Thyroid gland (tissue), 4 donors: ENCODE measurements at regions not wholly inside any gene's neighbourhood (a gene's known extent, or its start where the extent isn't known, plus 50 kb on each side); places are given as distances from the start of the nearest gene placed in this dataset.

Experiments
- DNase-seq, 2 donors: peaks; one replicate each; pipeline ENCODE4 v3.0.0-alpha.2; 2019
- H3K27ac ChIP-seq, 3 donors: fragments of 200-600 bp; sonication (generic); 1 replicate in 2 of 3; 2 replicates in 1 of 3; pipeline ENCODE4 v1.5.1; 2016 to 2019; ENCODE audit warnings: mild to moderate bottlenecking in 1 of 3, moderate library complexity in 1 of 3
- H3K27me3 ChIP-seq: fragments of 200-600 bp; sonication (generic); one replicate; pipeline ENCODE4 v1.5.1; 2019
- H3K36me3 ChIP-seq, 2 donors: fragments of 200-600 bp; sonication (generic); one replicate each; pipeline ENCODE4 v1.5.1; 2016 to 2019
- H3K4me1 ChIP-seq, 2 donors: fragments of 200-600 bp; sonication (generic); one replicate each; pipeline ENCODE4 v1.5.1; 2017 to 2019
- H3K4me3 ChIP-seq, 3 donors: fragments of 200-600 bp; sonication (generic); replicated peaks in 1 of 3; 1 replicate in 2 of 3; 2 replicates in 1 of 3; pipeline ENCODE4 v1.5.1; 2016; ENCODE audit warnings: mild to moderate bottlenecking in 1 of 3
- H3K9me3 ChIP-seq: fragments of 200-600 bp; sonication (generic); one replicate; pipeline ENCODE4 v1.5.1; 2017
- POLR2A ChIP-seq, 2 donors: fragments of 450-650 bp; IDR thresholded peaks; one replicate each; pipeline ENCODE4 v1.6.1; 2017; ENCODE audit warnings: antibody characterized with exemption in 2 of 2, mild to moderate bottlenecking in 2 of 2, moderate library complexity in 1 of 2
- WGBS, 2 donors: methylation state at CpG; one replicate each; pipeline ENCODE4 v1.1.5; 2017; 5-methylcytosine and 5-hydroxymethylcytosine counted together
- intact Hi-C: fragments of 100-400 bp; cut with DNase I; formaldehyde crosslinking; loops from one replicate; pipeline ENCODE4 v1.15.1; 2023
- TF ChIP-seq, protein P1 (sequence below), 6 experiments: fragments of 200-600 bp in 3 of 6; fragments of 450-650 bp in 3 of 6; sonication (generic) in 3 of 6; IDR thresholded peaks; one replicate each; pipeline ENCODE4 v1.5.1; 2016 to 2019; ENCODE audit warnings: antibody characterized with exemption in 6 of 6, mild to moderate bottlenecking in 2 of 6, inconsistent platforms in 1 of 6, moderate library complexity in 1 of 6

DNA sequence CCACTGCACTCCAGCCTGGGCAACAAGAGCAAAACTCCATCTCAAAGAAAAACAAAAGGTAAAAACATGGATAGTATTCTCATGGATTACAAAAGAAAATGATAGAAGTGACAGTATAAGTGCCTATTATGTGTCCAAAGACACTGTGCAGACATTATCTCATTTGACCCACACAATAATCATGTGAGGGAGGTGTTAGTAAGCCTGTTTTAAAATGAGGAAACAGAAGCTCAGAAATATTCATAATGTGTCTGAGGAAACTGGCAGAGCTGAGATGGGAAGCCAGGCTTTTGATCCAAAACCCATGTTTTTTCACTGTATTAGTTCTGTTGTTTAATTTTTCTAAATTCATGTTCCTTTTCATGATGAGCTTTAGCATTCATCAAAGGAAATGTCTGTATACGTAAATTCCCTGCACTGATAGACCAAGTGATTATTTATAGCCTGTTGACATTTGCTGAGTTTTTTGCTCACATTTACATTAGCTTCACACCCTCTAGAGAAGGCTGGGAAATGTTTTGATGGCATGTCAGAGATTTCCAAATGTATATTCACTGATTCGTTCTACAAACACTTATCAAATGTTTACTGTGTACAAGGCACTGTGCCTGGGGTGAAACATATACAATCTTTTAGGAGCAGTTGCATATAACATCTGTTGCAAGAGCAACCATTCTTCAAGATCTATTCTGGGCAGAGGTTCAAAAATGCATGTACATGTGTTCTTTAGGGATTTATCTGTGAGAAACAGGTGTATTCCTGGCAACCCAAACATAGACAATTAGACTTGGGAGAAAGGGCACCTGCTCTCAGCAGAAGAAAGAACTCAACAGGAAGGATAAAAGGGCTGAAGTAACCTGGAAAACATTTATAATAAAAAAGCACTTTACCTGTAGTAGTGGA, 331.5 kb downstream of the SAMD5 start:
- WGBS, 2 donors: 73 to 81% methylated on average over 2 of the region's 2 CpGs
- intact Hi-C loops: no loop called here
- TF ChIP-seq, protein P1, sequence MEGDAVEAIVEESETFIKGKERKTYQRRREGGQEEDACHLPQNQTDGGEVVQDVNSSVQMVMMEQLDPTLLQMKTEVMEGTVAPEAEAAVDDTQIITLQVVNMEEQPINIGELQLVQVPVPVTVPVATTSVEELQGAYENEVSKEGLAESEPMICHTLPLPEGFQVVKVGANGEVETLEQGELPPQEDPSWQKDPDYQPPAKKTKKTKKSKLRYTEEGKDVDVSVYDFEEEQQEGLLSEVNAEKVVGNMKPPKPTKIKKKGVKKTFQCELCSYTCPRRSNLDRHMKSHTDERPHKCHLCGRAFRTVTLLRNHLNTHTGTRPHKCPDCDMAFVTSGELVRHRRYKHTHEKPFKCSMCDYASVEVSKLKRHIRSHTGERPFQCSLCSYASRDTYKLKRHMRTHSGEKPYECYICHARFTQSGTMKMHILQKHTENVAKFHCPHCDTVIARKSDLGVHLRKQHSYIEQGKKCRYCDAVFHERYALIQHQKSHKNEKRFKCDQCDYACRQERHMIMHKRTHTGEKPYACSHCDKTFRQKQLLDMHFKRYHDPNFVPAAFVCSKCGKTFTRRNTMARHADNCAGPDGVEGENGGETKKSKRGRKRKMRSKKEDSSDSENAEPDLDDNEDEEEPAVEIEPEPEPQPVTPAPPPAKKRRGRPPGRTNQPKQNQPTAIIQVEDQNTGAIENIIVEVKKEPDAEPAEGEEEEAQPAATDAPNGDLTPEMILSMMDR (IDR thresholded peaks at IDR 0.05): no peak
- no peak for TF ChIP-seq POLR2A (IDR thresholded peaks at IDR 0.05)
- Histone ChIP-seq H3K27me3 (no peaks in the 10 kb centered on the region), H3K27ac (no peak overlapping the region), H3K4me3 (no peak overlapping the region), H3K4me1 (no peaks in the 10 kb centered on the region), H3K9me3 (no peaks in the 10 kb centered on the region), H3K36me3 (no peaks in the 10 kb centered on the region)
- no peak for DNase-seq

DNA sequence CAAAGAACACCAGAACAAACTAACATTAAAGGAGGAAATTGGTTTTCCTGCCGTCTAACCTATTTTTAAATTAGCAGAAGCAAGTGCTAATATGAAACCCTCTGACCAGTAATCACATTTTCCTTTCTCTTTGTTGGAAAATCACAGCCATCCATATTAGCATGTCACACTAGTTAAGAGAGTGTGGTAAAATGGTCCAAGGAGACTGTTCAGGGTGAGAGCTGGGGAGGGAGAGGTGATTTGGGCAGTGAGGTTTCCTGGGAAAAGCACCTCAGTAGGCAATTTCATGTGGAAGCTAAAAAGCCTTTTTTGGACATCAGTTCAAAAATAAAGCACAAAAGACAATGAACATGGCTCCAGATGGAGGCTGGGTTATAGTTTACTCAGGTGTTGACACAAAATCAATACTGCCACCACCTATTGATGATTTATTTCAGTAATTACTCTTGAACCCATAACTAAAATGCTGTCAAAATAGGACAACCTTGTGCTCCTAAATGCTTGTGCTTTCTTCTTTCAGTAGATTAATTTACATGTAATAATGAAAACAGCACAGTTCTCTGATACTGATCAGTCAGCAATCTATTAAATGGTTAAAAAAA, 333.2 kb downstream of the SAMD5 start:
- intact Hi-C loops: no loop called here

DNA sequence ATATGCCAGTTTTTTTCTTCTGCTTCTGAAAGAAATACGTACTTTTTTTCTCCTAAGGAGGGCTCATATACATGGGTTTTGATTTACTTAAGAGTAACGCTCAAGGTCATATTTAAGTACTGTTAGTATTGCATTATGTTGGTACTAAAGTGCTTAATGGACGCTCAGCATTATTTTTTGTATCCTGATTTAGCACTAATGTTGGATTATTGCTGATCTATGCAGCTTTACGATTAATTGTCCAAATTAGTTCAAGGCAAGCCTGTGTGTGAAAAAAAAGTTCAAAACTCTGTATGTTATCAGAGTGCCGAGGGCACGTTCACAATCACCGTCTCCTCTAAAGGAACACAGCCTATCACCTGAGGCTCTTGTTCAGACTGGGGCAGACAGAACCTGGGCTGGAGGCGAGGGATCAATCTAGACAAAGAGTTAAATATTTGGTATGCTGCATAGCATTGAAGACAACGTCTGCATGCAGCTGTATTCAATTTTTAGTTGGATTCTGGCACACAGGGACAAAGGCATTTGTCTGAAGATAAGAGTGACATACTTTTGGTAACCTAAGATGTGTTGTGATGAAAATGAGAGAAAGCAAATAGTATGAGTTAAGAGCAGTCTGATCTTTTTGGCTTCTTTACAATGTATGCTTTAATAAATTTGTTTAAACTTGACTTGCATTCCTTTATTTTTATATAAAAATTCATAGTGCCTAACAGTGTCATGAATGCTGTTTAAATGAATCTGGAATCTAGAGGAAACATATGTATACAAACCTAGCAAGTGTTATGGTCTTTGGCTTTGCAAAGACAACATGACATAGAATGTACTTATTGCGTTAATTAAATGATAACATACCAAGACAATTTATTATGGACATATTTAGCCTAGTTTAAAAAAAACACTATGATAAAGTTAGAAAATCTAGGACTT, 341.2 kb downstream of the SAMD5 start:
- no peak overlapping the region for H3K4me3 ChIP-seq
- no peak for DNase-seq
- intact Hi-C loops: no loop called here
- H3K27ac ChIP-seq: no peak overlapping the region
- H3K36me3 ChIP-seq: no peaks in the 10 kb centered on the region
- no peaks in the 10 kb centered on the region for H3K27me3 ChIP-seq
- no peaks in the 10 kb centered on the region for H3K4me1 ChIP-seq
- whole genome bisulfite sequencing, 2 donors: 74 to 81% methylated on average over 10 of the region's 10 CpGs
- TF ChIP-seq, protein P1 (IDR thresholded peaks at IDR 0.05): no peak
- no peak for TF ChIP-seq POLR2A (IDR thresholded peaks at IDR 0.05)
- no peaks in the 10 kb centered on the region for H3K9me3 ChIP-seq

More for the DNA sequence above, 333.2 kb downstream of the SAMD5 start:
- WGBS, 2 donors: 40 to 52% methylated on average over 1 of the region's 1 CpG
- no peak for TF ChIP-seq POLR2A (IDR thresholded peaks at IDR 0.05)
- TF ChIP-seq, protein P1 (IDR thresholded peaks at IDR 0.05): no peak
- Histone ChIP-seq H3K9me3 (no peaks in the 10 kb centered on the region), H3K27me3 (no peaks in the 10 kb centered on the region), H3K36me3 (no peaks in the 10 kb centered on the region), H3K4me1 (no peaks in the 10 kb centered on the region), H3K4me3 (no peak overlapping the region), H3K27ac (no peak overlapping the region)
- no peak for DNase-seq

DNA sequence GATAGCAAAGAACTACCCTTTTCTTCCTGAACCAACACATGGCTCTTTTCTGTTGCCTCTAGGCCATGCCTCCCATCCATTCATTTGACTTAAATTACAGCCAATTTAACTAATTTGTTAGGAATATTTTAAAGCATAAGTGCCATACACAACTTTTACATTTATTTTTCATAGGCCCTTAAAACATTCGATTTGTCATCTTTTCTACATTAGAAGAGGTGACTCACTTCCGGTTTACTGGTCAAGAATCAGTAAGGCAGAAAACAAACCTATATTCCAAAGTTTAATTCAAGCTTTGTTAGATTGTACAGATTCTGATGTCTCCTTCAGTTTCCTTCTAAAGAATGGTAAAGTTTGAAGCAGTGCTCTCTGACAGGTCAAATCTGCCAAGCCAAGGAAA, 344.3 kb downstream of the SAMD5 start:
- intact Hi-C loops: no loop called here
- H3K27ac ChIP-seq: no peak overlapping the region
- no peak for TF ChIP-seq POLR2A (IDR thresholded peaks at IDR 0.05)
- TF ChIP-seq, protein P1 (IDR thresholded peaks at IDR 0.05): no peak
- H3K36me3 ChIP-seq: no peaks in the 10 kb centered on the region
- H3K4me3 ChIP-seq: no peak overlapping the region
- DNase-seq: no peak
- WGBS, 2 donors: 90 to 95% methylated on average over 2 of the region's 2 CpGs
- H3K4me1 ChIP-seq: no peaks in the 10 kb centered on the region
- H3K9me3 ChIP-seq: no peaks in the 10 kb centered on the region
- no peaks in the 10 kb centered on the region for H3K27me3 ChIP-seq
